Psoas muscle (tissue), 7 donors: ENCODE measurements at regions not wholly inside any gene's neighbourhood (a gene's known extent, or its start where the extent isn't known, plus 50 kb on each side); places are given as distances from the start of the nearest gene placed in this dataset.

Experiments used
- ATAC-seq, 4 donors: fragments of 200-7000 bp; cut with Tn5 transposase; one replicate each; pipeline ENCODE4 v1.9.1; 2020; ENCODE audit warnings: moderate library complexity in 3 of 4, mild to moderate bottlenecking in 2 of 4
- DNase-seq, 2 donors: peaks; one replicate each; pipeline ENCODE4 v3.0.0-alpha.2; 2020
- H3K27ac ChIP-seq: fragments of 200-600 bp; one replicate; pipeline ENCODE4 v1.8.0; 2022
- H3K27me3 ChIP-seq, 3 donors: fragments of 200-600 bp in 1 of 3; one replicate each; pipeline versions ENCODE4 v1.6.1 to v1.8.0; 2013 to 2022; ENCODE audit warnings: low read length in 2 of 3, mild to moderate bottlenecking in 2 of 3, moderate library complexity in 1 of 3; ENCODE audit not compliant: insufficient read depth in 3 of 3
- H3K36me3 ChIP-seq, 2 donors: fragments of 200-600 bp in 1 of 2; one replicate each; pipeline versions ENCODE4 v1.6.1 to v1.8.0; 2013 to 2022; ENCODE audit warnings: low read depth in 1 of 2, mild to moderate bottlenecking in 1 of 2, moderate library complexity in 1 of 2; ENCODE audit not compliant: insufficient read depth in 1 of 2
- H3K4me1 ChIP-seq: fragments of 200-600 bp; one replicate; pipeline ENCODE4 v1.8.0; 2022
- H3K4me3 ChIP-seq: fragments of 200-600 bp; one replicate; pipeline ENCODE4 v1.8.0; 2022; ENCODE audit warnings: mild to moderate bottlenecking
- H3K9me3 ChIP-seq: fragments of 200-600 bp; one replicate; pipeline ENCODE4 v1.8.0; 2022
- WGBS, 3 donors: extraction: QIAGEN DNeasy Blood & Tissue Kit; methylation state at CpG; one replicate each; pipeline versions ENCODE4 v1.1.6 to v1.1.7; 2013; 5-methylcytosine and 5-hydroxymethylcytosine counted together
- intact Hi-C, 2 donors: fragments of 100-400 bp; cut with DNase I; formaldehyde crosslinking; loops; one replicate each; pipeline versions ENCODE4 v1.11.0 to v1.14.2; 2022
- TF ChIP-seq, protein P1 (sequence below): fragments of 200-600 bp; IDR thresholded peaks from one replicate; pipeline ENCODE4 v1.8.0; 2022; ENCODE audit warnings: antibody characterized with exemption
- donor health status: healthy with polysubstance abuse.
- donor health status: DM: no; HTN: no; CAD: no; lungs with moderate emphysema.
- donor health status: Bipolar disorder and iron deficiency.
- donor health status: healthy.
- donor health status: DM: yes; HTN: yes; CAD: no.
- donor health status: DM: no; HTN: no; CAD: no.
- donor health status: DM: yes; HTN: yes; CAD: no.

GRCh38 chr9:18350036-18350435, 123.9 kb upstream of the ADAMTSL1 start:
- ATAC-seq, result no peak
- 97 to 98% (median 97%) methylated on average over 3 of the region's 3 CpGs for WGBS, 3 donors
- intact Hi-C loops, result no loop called here

GRCh38 chr9:18350995-18351595, 122.9 kb upstream of the ADAMTSL1 start:
- WGBS, 3 donors, result 77 to 87% (median 83%) methylated on average over 4 of the region's 4 CpGs

More at GRCh38 chr9:18350036-18350435, 123.9 kb upstream of the ADAMTSL1 start:
- H3K36me3 ChIP-seq, result no peaks in the 10 kb centered on the region
- H3K4me1 ChIP-seq, result no peaks in the 10 kb centered on the region
- DNase-seq, result no peak
- no peak overlapping the region for H3K4me3 ChIP-seq
- TF ChIP-seq, protein P1, sequence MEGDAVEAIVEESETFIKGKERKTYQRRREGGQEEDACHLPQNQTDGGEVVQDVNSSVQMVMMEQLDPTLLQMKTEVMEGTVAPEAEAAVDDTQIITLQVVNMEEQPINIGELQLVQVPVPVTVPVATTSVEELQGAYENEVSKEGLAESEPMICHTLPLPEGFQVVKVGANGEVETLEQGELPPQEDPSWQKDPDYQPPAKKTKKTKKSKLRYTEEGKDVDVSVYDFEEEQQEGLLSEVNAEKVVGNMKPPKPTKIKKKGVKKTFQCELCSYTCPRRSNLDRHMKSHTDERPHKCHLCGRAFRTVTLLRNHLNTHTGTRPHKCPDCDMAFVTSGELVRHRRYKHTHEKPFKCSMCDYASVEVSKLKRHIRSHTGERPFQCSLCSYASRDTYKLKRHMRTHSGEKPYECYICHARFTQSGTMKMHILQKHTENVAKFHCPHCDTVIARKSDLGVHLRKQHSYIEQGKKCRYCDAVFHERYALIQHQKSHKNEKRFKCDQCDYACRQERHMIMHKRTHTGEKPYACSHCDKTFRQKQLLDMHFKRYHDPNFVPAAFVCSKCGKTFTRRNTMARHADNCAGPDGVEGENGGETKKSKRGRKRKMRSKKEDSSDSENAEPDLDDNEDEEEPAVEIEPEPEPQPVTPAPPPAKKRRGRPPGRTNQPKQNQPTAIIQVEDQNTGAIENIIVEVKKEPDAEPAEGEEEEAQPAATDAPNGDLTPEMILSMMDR, result no peak
- H3K27ac ChIP-seq, result no peak overlapping the region
- no peaks in the 10 kb centered on the region for H3K9me3 ChIP-seq
- no peaks in the 10 kb centered on the region for H3K27me3 ChIP-seq

DNA sequence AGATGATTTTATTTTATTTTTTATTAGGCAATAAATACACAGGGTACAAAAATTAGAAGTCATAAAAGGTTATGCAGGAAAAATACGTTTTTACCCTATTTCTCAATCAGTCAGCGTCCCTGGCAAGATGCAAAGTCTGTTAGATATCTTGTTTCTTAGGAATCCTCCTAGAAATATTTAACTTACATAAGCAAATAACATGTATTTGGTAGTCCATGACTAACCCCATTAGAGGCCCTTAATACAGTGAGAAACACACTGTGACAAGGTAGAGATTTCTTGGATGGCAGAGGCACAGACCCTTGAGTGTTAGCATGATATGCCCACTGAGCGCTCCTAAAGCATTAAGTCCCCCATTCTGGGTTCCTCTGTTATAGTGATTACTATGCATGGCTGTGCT, 121.2 kb upstream of the ADAMTSL1 start:
- TF ChIP-seq, protein P1, result no peak
- Histone ChIP-seq H3K36me3 (no peaks in the 10 kb centered on the region), H3K9me3 (no peaks in the 10 kb centered on the region), H3K4me3 (no peak overlapping the region), H3K27ac (no peak overlapping the region), H3K27me3 (no peaks in the 10 kb centered on the region), H3K4me1 (no peaks in the 10 kb centered on the region)
- no peak for ATAC-seq
- 75 to 82% (median 80%) methylated on average over 3 of the region's 3 CpGs for WGBS, 3 donors
- intact Hi-C loops, result no loop called here
- DNase-seq, result no peak

More at GRCh38 chr9:18350995-18351595, 122.9 kb upstream of the ADAMTSL1 start:
- ATAC-seq (no peak), DNase-seq (no peak)
- Histone ChIP-seq H3K27me3 (no peaks in the 10 kb centered on the region), H3K9me3 (no peaks in the 10 kb centered on the region), H3K4me3 (no peak overlapping the region), H3K4me1 (no peaks in the 10 kb centered on the region), H3K27ac (no peak overlapping the region), H3K36me3 (no peaks in the 10 kb centered on the region)
- intact Hi-C loops, result no loop called here
- TF ChIP-seq, protein P1, result no peak

DNA sequence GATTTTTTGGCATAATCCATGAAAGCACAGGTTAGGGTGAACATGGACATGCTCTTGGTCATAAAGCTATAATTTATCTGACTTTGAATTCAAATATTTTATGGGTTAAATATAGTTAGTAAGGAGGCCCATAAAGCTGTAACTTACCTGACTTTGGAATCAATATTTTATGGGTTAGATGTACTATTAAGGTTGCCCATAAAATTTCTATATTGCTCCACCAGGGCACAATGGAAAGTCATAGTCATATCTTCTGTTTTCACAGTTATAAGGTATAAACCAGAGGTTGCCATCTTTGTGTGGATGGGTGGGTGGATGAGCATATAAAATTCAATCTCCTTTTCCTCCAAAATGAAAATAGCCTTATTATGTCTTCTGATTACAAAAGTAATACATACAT, 120.5 kb upstream of the ADAMTSL1 start:
- Histone ChIP-seq H3K27ac (no peak overlapping the region), H3K4me3 (no peak overlapping the region), H3K9me3 (no peaks in the 10 kb centered on the region), H3K4me1 (no peaks in the 10 kb centered on the region), H3K27me3 (no peaks in the 10 kb centered on the region), H3K36me3 (no peaks in the 10 kb centered on the region)
- ATAC-seq, result no peak
- DNase-seq, result no peak
- intact Hi-C loops, result no loop called here
- TF ChIP-seq, protein P1, result no peak

DNA sequence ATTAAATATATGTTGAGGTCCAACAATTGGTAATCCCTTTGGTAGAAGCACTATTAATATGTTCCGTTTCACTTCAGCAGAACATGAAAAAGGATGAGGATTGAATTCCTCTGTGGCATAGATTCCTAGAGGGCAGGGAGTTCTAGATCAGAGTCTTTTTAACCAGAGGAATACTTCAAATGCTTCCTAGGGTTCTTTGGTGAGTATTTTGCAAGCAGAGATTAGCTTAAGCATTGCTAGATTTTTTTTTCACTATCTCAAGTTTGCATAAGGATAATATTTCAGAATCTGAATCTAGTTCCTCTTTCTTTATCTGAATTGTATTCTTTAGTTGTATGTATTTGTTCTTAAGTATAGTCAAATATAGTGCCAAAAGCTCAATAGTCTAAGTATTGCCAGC, 116.6 kb upstream of the ADAMTSL1 start:
- no peaks in the 10 kb centered on the region for H3K4me1 ChIP-seq
- WGBS, 3 donors, result 81 to 89% (median 83%) methylated on average over 1 of the region's 1 CpG

More for the DNA sequence above, 116.6 kb upstream of the ADAMTSL1 start:
- no peak overlapping the region for H3K27ac ChIP-seq
- ATAC-seq, result no peak
- intact Hi-C loops, result no loop called here
- H3K27me3 ChIP-seq, result no peaks in the 10 kb centered on the region
- no peak overlapping the region for H3K4me3 ChIP-seq
- DNase-seq, result no peak
- H3K9me3 ChIP-seq, result no peaks in the 10 kb centered on the region
- no peaks in the 10 kb centered on the region for H3K36me3 ChIP-seq
- TF ChIP-seq, protein P1, result no peak
